SH-SY5Y (cell line): ENCODE measurements at regions not wholly inside any gene's neighbourhood (a gene's known extent, or its start where the extent isn't known, plus 50 kb on each side); places are given as distances from the start of the nearest gene placed in this dataset.

Source experiments
- GATA2 ChIP-seq: IDR thresholded peaks from 2 replicates; pipeline ENCODE4 v1.6.1; 2011; ENCODE audit warnings: mild to moderate bottlenecking, low read depth, low read length
- GATA3 ChIP-seq: IDR thresholded peaks from 2 replicates; pipeline ENCODE4 v1.6.1; 2011; ENCODE audit warnings: low read depth, mild to moderate bottlenecking, low read length, moderate library complexity

DNA sequence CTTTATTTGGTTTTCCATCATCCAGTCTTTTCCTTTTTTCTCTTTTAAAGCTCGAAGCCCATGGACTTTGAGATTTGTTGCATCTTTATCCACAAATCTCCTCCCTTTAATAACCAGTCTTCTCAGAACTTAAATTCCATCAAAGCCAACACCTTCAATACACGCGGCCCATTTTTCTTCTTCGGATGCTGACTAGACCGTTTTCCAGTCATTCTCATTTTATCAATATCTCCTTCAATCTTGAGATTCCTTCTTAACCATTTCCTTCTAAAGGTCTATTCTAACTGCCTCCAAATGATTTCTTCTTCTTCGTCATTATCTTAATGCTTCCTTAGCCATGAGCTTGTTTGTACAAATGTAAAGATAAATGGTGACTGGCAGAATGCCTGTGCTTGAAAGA is 173.5 kb downstream of the BAMBI start:
- TF ChIP-seq GATA2 (no peak), GATA3 (no peak)

DNA sequence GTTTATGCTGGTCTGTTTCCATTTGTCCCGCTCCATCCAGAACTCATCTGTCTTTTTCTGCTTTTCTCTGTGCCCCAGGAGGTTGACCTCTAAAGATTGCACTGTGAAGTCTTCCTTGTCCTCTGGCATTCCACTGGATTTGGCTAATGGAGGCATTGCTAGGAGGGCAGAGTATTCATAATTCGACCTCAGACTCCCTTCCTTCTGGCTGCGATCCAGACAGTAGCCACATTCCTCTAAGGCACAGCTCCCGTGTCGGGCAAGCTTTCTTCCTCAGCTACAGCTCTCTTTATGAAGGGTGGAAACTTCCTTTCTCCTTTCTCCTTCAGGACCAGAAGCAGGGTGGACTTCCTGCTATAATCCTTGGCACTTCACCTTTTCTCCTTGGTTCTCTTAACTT is 175.9 kb downstream of the BAMBI start:
- TF ChIP-seq GATA2 (no peak), GATA3 (no peak)

DNA sequence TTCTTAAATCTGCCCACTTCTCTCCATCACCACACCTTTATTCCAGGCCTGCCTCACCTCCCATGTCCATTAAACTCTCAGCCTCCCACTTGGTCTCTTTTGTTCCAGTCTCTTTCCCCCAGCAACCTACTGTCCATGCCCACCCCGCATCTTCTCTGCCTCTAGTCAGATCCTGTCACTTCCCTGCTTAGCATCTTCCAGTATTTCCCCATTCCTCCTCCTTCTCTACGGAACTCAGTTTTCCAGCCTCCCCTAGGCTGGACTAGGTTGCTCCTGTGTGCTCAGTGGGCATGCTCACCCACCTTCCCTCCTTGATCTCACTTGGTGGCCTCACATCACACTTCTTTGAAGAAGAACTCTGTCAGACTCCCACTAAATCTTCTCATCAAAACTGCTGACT is 179.8 kb downstream of the BAMBI start:
- TF ChIP-seq GATA2 = no peak
- TF ChIP-seq GATA3 = no peak

DNA sequence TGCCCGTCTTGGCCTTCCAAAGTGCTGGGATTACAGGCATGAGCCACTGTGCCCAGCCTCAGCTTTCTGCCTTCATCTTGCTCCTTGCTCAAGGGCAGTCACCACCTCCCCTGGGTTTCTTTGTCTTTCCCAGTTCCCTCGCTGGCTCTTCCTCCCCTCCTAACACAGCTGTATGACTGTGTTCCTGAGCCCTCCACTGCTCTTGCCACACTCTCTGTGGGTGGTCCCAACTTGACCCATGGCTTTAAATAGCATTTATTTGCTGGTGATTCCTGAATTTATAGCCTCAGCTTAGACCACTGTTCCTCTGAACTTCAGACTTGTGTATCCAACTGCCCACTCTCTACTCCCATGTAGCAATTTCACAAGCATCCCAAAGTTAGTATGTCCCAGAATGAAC is 181.3 kb downstream of the BAMBI start:
- TF ChIP-seq GATA3 = no peak
- TF ChIP-seq GATA2 = no peak

DNA sequence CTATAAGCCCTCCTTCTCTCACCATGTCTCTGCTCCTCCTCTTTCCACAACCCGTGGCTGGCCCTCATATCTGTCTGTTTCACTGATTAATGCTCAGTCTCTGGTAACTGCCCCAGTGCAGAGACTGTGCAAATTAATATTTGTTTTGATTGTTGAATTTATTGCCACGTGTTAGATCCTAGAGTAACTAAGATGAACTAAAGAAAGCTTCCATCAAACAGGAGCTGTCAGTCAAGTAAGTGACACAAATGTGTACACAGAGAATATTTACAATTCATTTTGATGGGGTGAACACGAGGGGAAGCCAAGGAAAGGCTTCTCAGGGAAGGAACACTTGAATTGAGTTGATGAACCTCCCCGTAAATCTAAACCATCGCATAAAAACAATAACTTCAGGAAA is 182.5 kb downstream of the BAMBI start:
- TF ChIP-seq GATA2 (no peak), GATA3 (no peak)

DNA sequence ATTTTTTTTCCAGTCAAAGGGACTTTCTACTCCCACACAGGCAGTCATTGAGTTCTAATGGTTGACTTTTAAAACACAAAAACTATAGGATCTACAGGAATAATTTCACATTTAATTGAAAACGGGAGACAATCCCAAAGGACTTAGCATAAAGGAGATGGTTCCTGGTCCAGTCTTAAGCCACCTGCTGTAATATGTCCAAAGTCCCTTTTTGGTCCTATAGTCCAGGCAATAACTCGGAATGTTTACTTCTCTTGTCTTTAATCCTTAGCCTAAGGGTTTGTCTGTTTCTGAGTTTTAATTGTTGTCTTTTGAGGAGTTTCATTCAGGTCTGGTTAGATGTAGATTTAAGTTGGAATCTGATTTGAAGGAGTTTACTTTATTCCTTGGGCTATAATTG is 184.9 kb downstream of the BAMBI start:
- TF ChIP-seq GATA3 = no peak
- TF ChIP-seq GATA2 = no peak

DNA sequence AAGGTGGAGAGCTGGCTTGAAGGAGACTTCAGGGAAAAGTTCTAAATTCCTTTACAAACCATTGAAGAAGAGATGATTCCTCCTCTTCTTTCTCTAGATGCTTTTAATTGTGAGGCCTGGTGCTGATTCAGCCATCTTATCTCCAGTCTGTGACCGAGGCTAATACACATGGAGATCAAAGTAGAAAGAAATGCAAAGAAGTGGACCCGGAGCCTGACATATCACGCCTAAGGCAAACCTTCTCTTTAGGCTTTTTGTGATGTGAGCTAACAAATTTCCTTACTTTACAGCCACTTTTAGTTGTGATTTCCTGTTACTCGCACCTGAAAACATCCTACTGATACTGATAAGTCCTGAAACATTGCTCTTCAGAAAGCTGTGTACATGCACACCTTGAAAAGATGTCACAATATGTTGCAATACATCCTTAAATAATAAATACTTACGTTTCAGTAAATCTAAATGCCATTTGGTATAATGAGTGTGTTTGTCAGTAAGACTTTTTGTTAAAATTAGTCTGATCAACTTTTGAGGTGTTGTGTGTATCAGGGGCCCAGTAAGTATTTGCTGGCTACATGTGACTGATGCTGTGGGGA is 192.4 kb downstream of the BAMBI start:
- no peak for TF ChIP-seq GATA3
- no peak for TF ChIP-seq GATA2

DNA sequence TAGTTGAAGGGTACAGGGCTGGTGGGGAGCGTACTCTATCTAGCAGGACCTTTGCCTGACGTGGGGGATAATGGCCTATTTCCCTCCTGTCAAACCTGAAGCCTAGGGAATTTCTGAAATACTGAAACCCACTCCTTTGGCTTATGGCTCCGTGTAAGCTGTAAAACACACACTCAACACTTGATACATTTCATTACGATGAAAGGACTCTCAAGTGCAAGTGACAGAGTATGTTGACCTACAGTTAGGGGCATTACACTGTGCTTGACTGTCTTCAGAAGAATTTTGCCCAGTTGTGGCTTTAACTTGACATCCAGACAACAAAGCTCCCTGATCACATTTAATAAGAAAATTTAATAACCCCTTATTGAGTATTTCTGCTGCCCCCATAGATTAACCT is 194.3 kb downstream of the BAMBI start:
- TF ChIP-seq GATA2 (no peak), GATA3 (no peak)

DNA sequence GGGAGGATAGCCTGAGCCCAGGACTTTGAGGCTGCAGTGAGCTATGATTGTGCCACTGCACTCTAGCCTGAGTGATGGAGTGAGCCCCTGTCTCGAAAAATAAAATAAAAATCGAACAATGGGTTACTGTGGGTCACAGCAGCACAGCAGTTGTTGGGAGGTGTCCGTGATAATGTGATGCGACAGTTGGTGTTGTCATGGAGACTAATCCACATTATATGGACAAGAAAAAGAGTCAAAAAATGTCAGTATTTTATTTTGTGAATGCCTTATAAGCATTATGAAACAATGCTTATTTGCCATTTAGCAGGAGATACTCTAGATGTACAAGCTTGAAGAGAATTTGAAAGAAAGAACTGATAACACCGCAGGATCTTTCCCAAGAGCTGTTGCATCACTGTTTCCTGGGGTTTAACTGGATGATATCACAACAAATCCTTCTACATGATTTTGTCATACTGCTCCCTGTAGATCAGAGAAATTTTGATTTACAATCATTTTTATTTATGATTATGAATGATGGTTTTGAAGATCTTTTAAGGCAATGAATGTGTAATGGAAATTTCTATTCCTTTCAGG is 195.4 kb downstream of the BAMBI start:
- TF ChIP-seq GATA3 = no peak
- no peak for TF ChIP-seq GATA2

DNA sequence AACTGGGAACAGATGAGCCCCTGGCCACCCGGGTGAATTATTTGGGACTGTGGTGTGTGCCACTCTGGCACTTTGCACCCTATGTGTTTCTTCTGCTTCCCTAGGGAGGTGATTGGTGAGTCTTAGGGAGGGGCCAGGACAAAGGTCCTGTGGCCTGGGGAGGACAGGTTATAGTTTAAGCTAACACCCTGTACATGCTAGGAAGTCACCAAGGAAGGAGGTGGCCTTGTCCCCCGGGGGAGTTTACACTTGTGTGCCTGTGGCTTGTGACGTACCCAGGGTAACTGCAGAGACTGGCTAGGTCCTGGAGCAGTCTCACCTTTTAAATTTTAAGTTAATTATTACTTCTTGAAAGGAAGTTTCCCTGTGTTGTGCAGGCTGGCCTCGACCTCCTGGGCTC is 196.2 kb downstream of the BAMBI start:
- TF ChIP-seq GATA3 (no peak), GATA2 (no peak)

DNA sequence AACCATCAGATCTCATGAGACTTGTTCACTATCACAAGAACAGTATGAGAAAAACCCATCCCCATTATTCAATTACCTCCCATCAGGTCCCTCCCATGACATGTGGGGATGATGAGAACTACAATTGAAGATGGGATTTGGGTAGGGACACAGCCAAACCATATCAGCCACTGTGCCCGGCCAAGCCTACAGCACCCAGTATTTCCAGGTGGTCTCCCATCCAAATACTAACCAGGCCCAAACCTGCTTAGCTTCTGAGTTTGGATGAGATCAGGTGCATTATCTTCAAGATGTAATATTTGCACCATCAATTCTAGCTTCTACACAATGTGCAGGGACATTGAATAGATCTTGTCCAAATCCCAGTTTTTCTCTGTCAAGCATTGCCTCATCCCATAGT is 196.9 kb downstream of the BAMBI start:
- TF ChIP-seq GATA3 = no peak
- no peak for TF ChIP-seq GATA2

DNA sequence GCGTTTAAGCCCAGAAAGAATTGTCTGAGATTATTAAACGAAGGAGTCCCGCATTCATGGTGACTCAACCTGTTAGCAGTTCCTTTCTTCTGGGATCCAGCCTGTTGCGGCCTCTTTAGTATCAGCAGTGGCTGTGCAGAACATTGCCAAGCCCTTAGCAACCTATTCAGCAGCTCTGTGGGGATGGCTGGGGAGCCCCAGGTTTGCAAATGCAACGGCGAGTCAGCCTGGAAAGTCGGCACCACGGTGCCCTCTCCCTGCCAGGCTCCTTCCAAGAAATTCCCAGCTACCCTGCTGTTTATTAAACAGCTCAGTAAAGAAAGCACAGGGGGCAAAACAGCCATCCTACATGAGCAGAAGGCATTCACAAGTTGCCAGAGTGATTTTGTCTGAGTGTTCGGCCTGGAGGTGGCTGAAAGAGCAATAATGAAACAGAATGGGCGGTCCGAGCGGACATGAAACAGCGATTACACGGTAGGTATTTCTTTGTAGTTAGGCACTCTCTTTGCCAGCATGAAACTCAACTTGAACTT is 198.3 kb downstream of the BAMBI start:
- TF ChIP-seq GATA3 (no peak), GATA2 (no peak)

DNA sequence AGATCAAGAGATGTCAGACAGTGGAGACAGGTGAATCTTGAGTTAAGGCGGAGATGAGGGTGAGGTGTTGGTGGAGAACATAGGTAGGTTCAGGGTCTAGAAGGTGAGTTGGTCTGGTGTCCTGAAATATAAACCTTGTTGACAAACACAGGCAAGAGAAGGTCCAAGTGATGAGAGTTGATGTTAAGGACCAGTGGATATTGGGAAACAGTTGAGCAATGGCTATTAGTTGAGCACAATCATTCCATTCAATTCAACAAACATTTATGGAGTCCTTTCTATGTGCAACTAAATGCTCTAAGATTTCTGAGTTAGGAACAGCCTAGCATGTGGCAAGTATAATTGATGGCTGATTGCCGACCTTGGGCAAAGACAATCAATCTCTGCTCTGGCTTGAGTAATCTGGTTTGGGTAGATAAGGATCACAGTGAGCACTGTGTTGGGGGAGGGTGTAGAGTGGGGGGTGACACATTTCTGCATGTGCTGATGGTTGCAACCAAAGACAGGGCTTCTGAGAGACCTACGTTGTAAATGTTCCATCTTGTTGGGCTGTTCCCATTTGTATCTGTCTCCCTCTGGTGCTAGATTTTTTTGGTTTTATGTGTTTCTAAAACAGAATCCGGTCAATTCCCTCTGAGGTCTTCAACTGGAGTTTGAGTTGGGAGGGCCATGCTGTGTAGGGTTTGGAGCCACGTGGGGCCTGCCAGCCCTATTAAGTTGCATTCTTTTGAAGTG is 201.1 kb downstream of the BAMBI start:
- TF ChIP-seq GATA2 (peak; percentile 58), GATA3 (no peak)

DNA sequence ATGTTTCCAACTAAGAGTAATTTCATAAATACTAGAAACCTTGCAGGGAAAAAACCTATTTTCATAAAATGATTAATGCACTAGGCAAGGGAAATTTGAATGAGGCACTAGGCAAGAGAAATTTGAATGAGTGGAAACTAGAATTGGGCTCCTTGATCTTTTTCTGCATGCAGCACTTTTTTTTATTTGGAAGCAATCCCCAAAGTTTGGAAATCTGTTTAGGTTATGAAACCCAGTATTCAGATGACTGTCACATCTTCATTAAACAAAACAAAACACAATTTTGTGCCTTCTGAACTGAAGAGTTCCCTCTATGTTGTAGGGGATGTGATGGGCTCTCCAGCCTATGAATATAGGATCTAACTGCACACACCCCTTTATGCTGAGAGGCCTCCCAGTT is 201.9 kb downstream of the BAMBI start:
- no peak for TF ChIP-seq GATA3
- no peak for TF ChIP-seq GATA2
